GM12878 (cell line): ENCODE measurements at regions not wholly inside any gene's neighbourhood (a gene's known extent, or its start where the extent isn't known, plus 50 kb on each side); places are given as distances from the start of the nearest gene placed in this dataset.

ENCODE experiments used
- CBX5 ChIP-seq: sonication (generic); IDR thresholded peaks from 2 replicates; pipeline ENCODE4 v1.6.1; 2016; ENCODE audit warnings: low read depth, moderate library complexity, mild to moderate bottlenecking, inconsistent platforms
- CHD1 ChIP-seq: IDR thresholded peaks from 2 replicates; pipeline ENCODE4 v1.6.1; 2012; ENCODE audit warnings: low read depth, low read length, improper control_type of control experiment
- ETV6 ChIP-seq, 2 experiments: fragments of 450-650 bp in 1 of 2; IDR thresholded peaks in 1 of 2; conservative IDR thresholded peaks in 1 of 2; 2 replicates each; pipeline ENCODE4 v1.6.1; 2014; ENCODE audit warnings: antibody characterized with exemption in 1 of 2, borderline replicate concordance in 1 of 2, low read depth in 1 of 2, mild to moderate bottlenecking in 1 of 2, moderate library complexity in 1 of 2
- POLR2AphosphoS5 ChIP-seq: IDR thresholded peaks from 2 replicates; pipeline ENCODE4 v1.6.1; 2011; ENCODE audit warnings: mild to moderate bottlenecking, low read length, inconsistent platforms
- RELB ChIP-seq: fragments of 450-650 bp; IDR thresholded peaks from 2 replicates; pipeline ENCODE4 v1.6.1; 2017; ENCODE audit warnings: low read depth, mild to moderate bottlenecking, moderate library complexity
- ZBTB11 ChIP-seq: fragments of 450-650 bp; formaldehyde crosslinking; IDR thresholded peaks from 2 replicates; pipeline ENCODE4 v1.5.0; 2022; ENCODE audit warnings: mild to moderate bottlenecking, missing genetic modification characterization

GRCh38 chr6:164561656-164562055 is 747.7 kb downstream of the C6orf118 start (continued):
- TF ChIP-seq CBX5 (no peak), RELB (no peak), POLR2AphosphoS5 (no peak), ETV6 (conservative IDR thresholded peaks at IDR 0.05 in 1 of 2, IDR thresholded peaks at IDR 0.05 in 1 of 2; ENCODE audit: borderline replicate concordance in 1 of 2, low read depth in 1 of 2) (no peak), CHD1 (no peak), ZBTB11 (no peak)
